ENCODE measurements at regions not wholly inside any gene's neighbourhood (a gene's known extent, or its start where the extent isn't known, plus 50 kb on each side); places are given as distances from the start of the nearest gene placed in this dataset.

DNA sequence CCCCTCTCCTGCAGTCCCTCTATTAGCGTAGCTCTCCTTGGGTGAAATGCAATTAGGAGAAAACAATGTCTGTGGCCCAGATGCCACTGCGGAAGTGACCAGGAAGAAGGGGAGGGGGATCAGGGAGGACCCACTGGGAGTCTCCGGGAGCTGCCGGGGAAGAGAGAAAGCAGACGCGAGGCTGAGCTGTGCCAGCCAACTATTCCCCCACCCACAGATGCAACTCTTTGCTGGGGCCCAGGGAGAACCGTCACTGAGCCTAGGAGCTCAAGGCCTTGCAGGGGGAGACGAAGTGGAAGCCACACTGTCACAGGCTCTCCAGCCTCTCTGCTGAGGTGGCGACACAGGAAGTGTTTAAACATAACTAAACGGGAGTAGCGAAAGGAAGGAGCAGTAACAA, 149.2 kb downstream of the BCOR start:
- TF ChIP-seq POLR2AphosphoS5 (IDR thresholded peaks at IDR 0.05; ENCODE audit: low read depth, low read length) (no peak), POLR2A (IDR thresholded peaks at IDR 0.05; ENCODE audit: low read depth, low read length) (no peak), TAF1 (IDR thresholded peaks at IDR 0.05; ENCODE audit: borderline replicate concordance, low read depth, low read length) (no peak)

All from GM12892 (cell line).